ENCODE measurements at regions not wholly inside any gene's neighbourhood (a gene's known extent, or its start where the extent isn't known, plus 50 kb on each side); places are given as distances from the start of the nearest gene placed in this dataset.

- H3K27ac ChIP-seq = no peak overlapping the region
- no peak overlapping the region for H3K4me3 ChIP-seq
- no peaks in the 10 kb centered on the region for H3K27me3 ChIP-seq
- DNase-seq = no peak
- H3K9me3 ChIP-seq = peaks cover 0 to 7% of the 10 kb centered on the region in 2 donors
- H3K4me1 ChIP-seq (ENCODE audit: insufficient read depth) = no peaks in the 10 kb centered on the region
- no peak for TF ChIP-seq EP300 (IDR thresholded peaks at IDR 0.05)
- TF ChIP-seq CTCF (IDR thresholded peaks at IDR 0.05) = no peak
- no peak for TF ChIP-seq POLR2A (IDR thresholded peaks at IDR 0.05)
- H3K36me3 ChIP-seq = no peaks in the 10 kb centered on the region
- WGBS, 3 donors = 36 to 42% (median 37%) methylated on average over 7 of the region's 7 CpGs
- intact Hi-C loops (cut with DNase I) = no loop called here
These were observed 60.8 kb downstream of the FOXD1 start for GRCh38 chr5:73387601-73388305.

GRCh38 chr5:73387149-73387591 is 61.4 kb downstream of the FOXD1 start:
- no peaks in the 10 kb centered on the region for H3K4me1 ChIP-seq (ENCODE audit: insufficient read depth)
- no peak for DNase-seq
- intact Hi-C loops (cut with DNase I) = no loop called here
- no peaks in the 10 kb centered on the region for H3K27me3 ChIP-seq
- 85 to 92% (median 88%) methylated on average over 1 of the region's 1 CpG for WGBS, 3 donors
- TF ChIP-seq POLR2A (IDR thresholded peaks at IDR 0.05) = no peak
- peaks cover 0 to 10% of the 10 kb centered on the region in 2 donors for H3K9me3 ChIP-seq
- no peaks in the 10 kb centered on the region for H3K36me3 ChIP-seq
- no peak overlapping the region for H3K27ac ChIP-seq
- no peak overlapping the region for H3K4me3 ChIP-seq

GRCh38 chr5:73384861-73385260 is 63.7 kb downstream of the FOXD1 start:
- H3K4me3 ChIP-seq = no peak overlapping the region
- TF ChIP-seq POLR2A (IDR thresholded peaks at IDR 0.05) (no peak), EP300 (IDR thresholded peaks at IDR 0.05) (no peak), CTCF (IDR thresholded peaks at IDR 0.05) (no peak)
- 79 to 89% (median 87%) methylated on average over 1 of the region's 1 CpG for WGBS, 3 donors
- peaks cover 0 to 13% of the 10 kb centered on the region in 2 donors for H3K9me3 ChIP-seq
- H3K27ac ChIP-seq = no peak overlapping the region
- intact Hi-C loops (cut with DNase I) = no loop called here
- H3K27me3 ChIP-seq = no peaks in the 10 kb centered on the region
- DNase-seq = no peak
- no peaks in the 10 kb centered on the region for H3K36me3 ChIP-seq
- H3K4me1 ChIP-seq (ENCODE audit: insufficient read depth) = peaks cover 5% of the 10 kb centered on the region

GRCh38 chr5:73382401-73382740 is 66.2 kb downstream of the FOXD1 start:
- H3K9me3 ChIP-seq = peaks cover 0 to 13% of the 10 kb centered on the region in 2 donors
- DNase-seq = no peak
- H3K27me3 ChIP-seq = no peaks in the 10 kb centered on the region
- no peak for TF ChIP-seq EP300 (IDR thresholded peaks at IDR 0.05)
- WGBS, 3 donors = 17 to 26% (median 20%) methylated on average over 25 to 27 of the region's 27 CpGs
- no peak overlapping the region for H3K4me3 ChIP-seq
- intact Hi-C loops (cut with DNase I) = no loop called here
- no peak overlapping the region for H3K27ac ChIP-seq
- H3K4me1 ChIP-seq (ENCODE audit: insufficient read depth) = peaks cover 5% of the 10 kb centered on the region
- H3K36me3 ChIP-seq = no peaks in the 10 kb centered on the region

GRCh38 chr5:73381590-73382400 is 66.8 kb downstream of the FOXD1 start:
- H3K4me3 ChIP-seq = no peak overlapping the region
- H3K36me3 ChIP-seq = no peaks in the 10 kb centered on the region
- DNase-seq = no peak
- intact Hi-C loops (cut with DNase I) = no loop called here
- WGBS, 3 donors = 2 to 6% (median 3%) methylated on average over 41 to 90 of the region's 90 CpGs
- H3K27me3 ChIP-seq = no peaks in the 10 kb centered on the region
- no peak overlapping the region for H3K27ac ChIP-seq
- TF ChIP-seq POLR2A (IDR thresholded peaks at IDR 0.05) (no peak), CTCF (IDR thresholded peaks at IDR 0.05) (no peak), EP300 (IDR thresholded peaks at IDR 0.05) (no peak)
- H3K4me1 ChIP-seq (ENCODE audit: insufficient read depth) = peaks cover 5% of the 10 kb centered on the region
- peaks cover 0 to 13% of the 10 kb centered on the region in 2 donors for H3K9me3 ChIP-seq

All from ovary (tissue), 7 donors.